Adrenal gland (tissue), 9 donors: ENCODE measurements at regions not wholly inside any gene's neighbourhood (a gene's known extent, or its start where the extent isn't known, plus 50 kb on each side); places are given as distances from the start of the nearest gene placed in this dataset.

Source experiments
- DNase-seq, 7 donors: peaks; one replicate each; pipeline ENCODE4 v3.0.0-alpha.2; 2019 to 2020
- H3K27ac ChIP-seq, 5 donors: fragments of 200-600 bp; sonication (generic) in 4 of 5; 1 replicate in 3 of 5; 2 replicates in 2 of 5; pipeline versions ENCODE4 v1.5.1 to v1.8.0; 2016 to 2020; ENCODE audit warnings: mild to moderate bottlenecking in 1 of 5
- H3K27me3 ChIP-seq: fragments of 200-600 bp; 2 replicates; pipeline ENCODE4 v1.8.0; 2021
- H3K36me3 ChIP-seq, 2 donors: fragments of 200-600 bp; replicated peaks in 1 of 2; 1 replicate in 1 of 2; 2 replicates in 1 of 2; pipeline versions ENCODE4 v1.5.1 to v1.8.0; 2018 to 2022
- H3K4me1 ChIP-seq, 2 donors: fragments of 200-600 bp; replicated peaks in 1 of 2; 1 replicate in 1 of 2; 2 replicates in 1 of 2; pipeline versions ENCODE4 v1.5.1 to v1.8.0; 2018 to 2021
- H3K4me3 ChIP-seq, 4 donors: fragments of 200-600 bp; sonication (generic) in 3 of 4; one replicate each; pipeline ENCODE4 v1.5.1; 2016 to 2018
- H3K9me3 ChIP-seq, 3 donors: fragments of 200-600 bp; sonication (generic) in 1 of 3; replicated peaks in 1 of 3; 1 replicate in 2 of 3; 2 replicates in 1 of 3; pipeline versions ENCODE4 v1.5.1 to v1.8.0; 2016 to 2021
- POLR2A ChIP-seq, 2 donors: fragments of 450-650 bp; IDR thresholded peaks; one replicate each; pipeline ENCODE4 v1.6.1; 2017; ENCODE audit warnings: antibody characterized with exemption in 2 of 2, mild to moderate bottlenecking in 2 of 2, moderate library complexity in 1 of 2
- WGBS, 4 donors: extraction: QIAGEN DNeasy Blood & Tissue Kit in 2 of 4; methylation state at CpG; one replicate each; pipeline versions ENCODE4 v1.1.5 to v1.1.7; 2013 to 2017; 5-methylcytosine and 5-hydroxymethylcytosine counted together
- intact Hi-C, 2 donors: fragments of 100-400 bp; cut with DNase I; formaldehyde crosslinking; loops; one replicate each; pipeline versions ENCODE4 v1.14.1 to v1.15.0; 2022 to 2023
- TF ChIP-seq, protein P1 (sequence below), 6 experiments: fragments of 450-650 bp in 4 of 6; fragments of 200-600 bp in 2 of 6; sonication (generic) in 1 of 6; IDR thresholded peaks; 1 replicate in 5 of 6; 2 replicates in 1 of 6; pipeline versions ENCODE4 v1.5.1 to v1.8.0; 2016 to 2021; ENCODE audit warnings: antibody characterized with exemption in 6 of 6, mild to moderate bottlenecking in 2 of 6, moderate library complexity in 1 of 6
- donor health status: healthy with polysubstance abuse.
- donor health status: Bipolar disorder and iron deficiency.
- donor health status: DM: yes; HTN: yes; CAD: no.
- donor health status: DM: no; HTN: no; CAD: no.
- donor health status: DM: no; HTN: no; CAD: no.

DNA sequence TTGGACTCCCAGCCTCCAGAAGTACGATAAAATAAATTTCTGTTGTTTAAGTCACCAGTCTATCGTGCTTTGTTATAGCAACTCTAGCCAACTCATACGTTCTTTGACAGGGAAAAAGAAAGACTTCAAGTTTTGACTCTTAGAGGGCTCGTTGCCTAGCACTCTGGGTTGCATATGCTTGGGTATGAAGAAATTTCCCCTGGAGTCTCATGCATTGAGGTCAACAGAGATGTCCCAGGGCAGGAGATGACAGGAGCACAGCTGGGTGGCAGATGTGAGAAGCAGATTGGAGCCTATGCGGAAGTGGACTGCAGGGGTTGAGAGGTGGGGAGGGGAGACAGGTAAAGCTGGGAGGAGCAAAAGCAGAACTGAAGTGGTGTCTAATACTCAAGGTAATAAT, 63.3 kb upstream of the JAZF1 start:
- no peak for TF ChIP-seq POLR2A (IDR thresholded peaks at IDR 0.05)
- TF ChIP-seq, protein P1, sequence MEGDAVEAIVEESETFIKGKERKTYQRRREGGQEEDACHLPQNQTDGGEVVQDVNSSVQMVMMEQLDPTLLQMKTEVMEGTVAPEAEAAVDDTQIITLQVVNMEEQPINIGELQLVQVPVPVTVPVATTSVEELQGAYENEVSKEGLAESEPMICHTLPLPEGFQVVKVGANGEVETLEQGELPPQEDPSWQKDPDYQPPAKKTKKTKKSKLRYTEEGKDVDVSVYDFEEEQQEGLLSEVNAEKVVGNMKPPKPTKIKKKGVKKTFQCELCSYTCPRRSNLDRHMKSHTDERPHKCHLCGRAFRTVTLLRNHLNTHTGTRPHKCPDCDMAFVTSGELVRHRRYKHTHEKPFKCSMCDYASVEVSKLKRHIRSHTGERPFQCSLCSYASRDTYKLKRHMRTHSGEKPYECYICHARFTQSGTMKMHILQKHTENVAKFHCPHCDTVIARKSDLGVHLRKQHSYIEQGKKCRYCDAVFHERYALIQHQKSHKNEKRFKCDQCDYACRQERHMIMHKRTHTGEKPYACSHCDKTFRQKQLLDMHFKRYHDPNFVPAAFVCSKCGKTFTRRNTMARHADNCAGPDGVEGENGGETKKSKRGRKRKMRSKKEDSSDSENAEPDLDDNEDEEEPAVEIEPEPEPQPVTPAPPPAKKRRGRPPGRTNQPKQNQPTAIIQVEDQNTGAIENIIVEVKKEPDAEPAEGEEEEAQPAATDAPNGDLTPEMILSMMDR (IDR thresholded peaks at IDR 0.05), result no peak
- 90 to 95% (median 93%) methylated on average over 5 of the region's 5 CpGs for WGBS, 4 donors
- H3K4me1 ChIP-seq, result no peaks in the 10 kb centered on the region
- no peak overlapping the region for H3K27ac ChIP-seq
- H3K36me3 ChIP-seq, result no peaks in the 10 kb centered on the region
- DNase-seq, result no peak
- intact Hi-C loops, result no loop called here
- H3K4me3 ChIP-seq, result no peak overlapping the region
- no peaks in the 10 kb centered on the region for H3K9me3 ChIP-seq
- H3K27me3 ChIP-seq, result no peaks in the 10 kb centered on the region

DNA sequence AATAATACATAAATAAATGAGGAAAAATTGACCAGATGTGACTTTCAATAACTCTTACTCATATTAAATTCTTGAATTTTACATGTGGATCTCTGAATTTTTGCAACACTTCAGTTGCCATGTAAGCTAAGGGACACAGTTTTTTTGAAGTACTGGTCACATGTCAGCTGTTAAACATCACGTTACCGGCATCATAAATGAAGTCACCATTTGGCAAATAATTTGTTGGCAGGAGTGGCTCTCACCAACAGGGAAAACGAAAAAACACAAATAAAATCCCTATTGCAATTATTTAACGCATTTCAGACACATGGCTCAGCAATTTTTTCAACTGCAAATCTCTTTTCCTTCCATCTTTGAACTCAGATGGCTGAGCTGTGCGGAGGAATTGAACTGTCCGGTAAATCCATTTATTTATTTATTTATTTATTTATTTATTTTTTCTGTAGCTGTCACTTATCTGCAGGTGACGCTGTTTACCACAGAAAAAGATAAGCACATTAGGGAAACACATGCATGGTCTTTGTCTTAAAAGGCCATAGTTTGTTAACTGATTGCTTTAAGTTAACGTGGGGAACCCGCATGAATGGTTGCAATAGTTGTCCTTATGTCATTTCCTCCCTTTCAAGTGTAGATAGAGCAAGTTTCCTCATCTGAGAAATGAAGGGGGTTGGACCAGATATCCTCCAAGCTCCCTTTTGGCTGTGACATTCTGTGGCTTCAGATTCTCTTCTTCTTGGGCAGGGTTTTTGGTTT, 64.7 kb upstream of the JAZF1 start:
- DNase-seq, result no peak
- H3K27me3 ChIP-seq, result no peaks in the 10 kb centered on the region
- no peaks in the 10 kb centered on the region for H3K36me3 ChIP-seq
- intact Hi-C loops, result no loop called here
- H3K4me3 ChIP-seq, result no peak overlapping the region
- WGBS, 4 donors, result 77 to 90% (median 84%) methylated on average over 9 of the region's 9 CpGs
- H3K27ac ChIP-seq, result no peak overlapping the region
- H3K9me3 ChIP-seq, result no peaks in the 10 kb centered on the region
- TF ChIP-seq, protein P1 (IDR thresholded peaks at IDR 0.05), result no peak
- no peak for TF ChIP-seq POLR2A (IDR thresholded peaks at IDR 0.05)
- no peaks in the 10 kb centered on the region for H3K4me1 ChIP-seq

DNA sequence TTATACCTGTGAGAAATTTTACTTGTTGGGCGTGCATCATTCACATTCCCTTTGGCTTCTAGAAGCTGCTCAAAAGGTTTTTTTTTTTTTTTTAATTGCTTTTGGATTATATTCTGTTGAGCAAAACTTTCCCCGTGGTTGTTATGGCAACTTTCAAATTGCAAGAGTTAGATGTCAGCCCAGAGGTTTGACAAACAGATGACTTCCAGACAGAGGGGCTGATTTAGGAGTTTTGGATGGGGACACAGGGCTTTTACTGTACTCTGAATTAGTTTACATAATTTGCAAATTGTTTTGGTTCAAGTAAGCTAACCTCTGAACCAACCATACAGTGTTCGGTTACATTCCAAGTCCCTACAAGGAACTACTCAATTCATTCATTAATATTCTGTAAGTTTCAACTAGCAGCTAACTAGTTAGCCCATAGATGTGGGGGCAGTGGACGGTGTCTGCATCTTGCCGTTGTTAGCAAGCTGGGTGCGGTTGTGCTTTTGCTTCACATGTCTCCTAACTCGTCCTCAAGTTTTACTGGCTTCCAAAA, 66.4 kb upstream of the JAZF1 start:
- TF ChIP-seq POLR2A (IDR thresholded peaks at IDR 0.05), result no peak
- TF ChIP-seq, protein P1 (IDR thresholded peaks at IDR 0.05), result no peak
- no peaks in the 10 kb centered on the region for H3K9me3 ChIP-seq
- H3K27ac ChIP-seq, result no peak overlapping the region
- H3K27me3 ChIP-seq, result no peaks in the 10 kb centered on the region
- H3K4me1 ChIP-seq, result no peaks in the 10 kb centered on the region
- no peak overlapping the region for H3K4me3 ChIP-seq
- 82 to 88% (median 87%) methylated on average over 7 of the region's 7 CpGs for WGBS, 4 donors
- intact Hi-C loops, result no loop called here
- no peaks in the 10 kb centered on the region for H3K36me3 ChIP-seq
- no peak for DNase-seq

DNA sequence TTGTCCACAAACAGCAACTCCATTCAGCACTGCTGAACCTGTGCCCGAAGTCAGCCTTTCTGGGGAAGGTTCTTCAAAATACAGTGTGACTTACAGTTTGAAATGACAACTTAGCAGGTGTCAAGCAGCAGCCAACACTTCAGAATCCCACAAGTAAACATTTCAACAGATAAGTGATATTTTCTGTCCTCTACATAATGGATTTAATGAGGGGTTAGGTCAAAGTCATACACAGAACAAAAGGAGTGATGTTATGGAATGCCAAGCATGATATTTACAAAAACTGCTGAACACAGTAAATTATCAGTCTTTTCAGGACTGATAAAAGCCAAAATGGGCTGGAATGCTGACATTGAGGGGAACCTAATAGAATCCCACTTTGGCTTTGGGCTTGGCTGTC, 77.6 kb upstream of the JAZF1 start:
- no peaks in the 10 kb centered on the region for H3K27me3 ChIP-seq
- H3K36me3 ChIP-seq, result no peaks in the 10 kb centered on the region
- TF ChIP-seq, protein P1 (IDR thresholded peaks at IDR 0.05), result no peak
- intact Hi-C loops, result no loop called here
- no peak for DNase-seq
- H3K4me3 ChIP-seq, result no peak overlapping the region
- no peaks in the 10 kb centered on the region for H3K9me3 ChIP-seq
- no peaks in the 10 kb centered on the region for H3K4me1 ChIP-seq
- 62 to 79% (median 74%) methylated on average over 1 of the region's 1 CpG for WGBS, 4 donors
- no peak overlapping the region for H3K27ac ChIP-seq
